ENCODE measurements at regions not wholly inside any gene's neighbourhood (a gene's known extent, or its start where the extent isn't known, plus 50 kb on each side); places are given as distances from the start of the nearest gene placed in this dataset.

DNA sequence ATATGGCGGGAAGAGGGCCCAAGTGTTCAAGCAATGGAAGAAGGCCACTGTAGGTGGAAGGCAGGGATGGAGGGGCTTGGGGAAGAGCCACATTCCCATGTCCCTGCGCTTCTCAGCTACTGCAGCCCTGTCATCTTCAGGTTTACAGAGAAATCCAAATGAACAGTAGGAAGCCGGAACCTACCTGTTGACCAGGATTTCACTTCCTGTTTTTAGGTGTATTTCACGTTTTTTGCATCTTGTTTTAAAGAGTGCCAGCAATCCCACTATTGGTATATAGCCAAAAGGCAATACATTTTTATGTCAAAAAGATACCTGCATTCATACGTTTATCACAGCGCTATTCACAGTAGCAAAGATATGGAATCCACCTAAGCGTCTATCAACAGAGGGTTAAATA lies 159.2 kb downstream of the SLC35B3 start:
- no peak for DNase-seq (ENCODE audit: low read depth)

DNA sequence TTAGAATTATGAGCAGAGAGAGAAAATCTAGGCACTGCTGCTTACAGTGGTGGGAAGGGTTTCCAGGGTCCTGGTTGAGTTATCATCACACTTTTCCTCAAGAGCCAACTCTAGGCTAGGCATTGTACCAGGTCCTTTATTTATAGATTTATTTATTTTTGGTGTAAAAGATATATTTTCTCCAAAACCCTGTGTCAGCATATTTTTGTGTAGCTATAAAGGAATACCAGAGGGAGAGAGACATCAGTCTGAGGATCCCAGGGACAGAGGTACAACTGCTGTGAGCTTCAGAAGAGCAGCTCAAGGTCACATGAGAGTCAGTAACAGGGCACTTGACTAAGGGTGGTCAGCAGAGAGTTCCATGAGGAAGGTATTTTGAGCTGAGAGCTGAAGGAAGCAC lies 159.7 kb downstream of the SLC35B3 start:
- no peak for DNase-seq (ENCODE audit: low read depth)

DNA sequence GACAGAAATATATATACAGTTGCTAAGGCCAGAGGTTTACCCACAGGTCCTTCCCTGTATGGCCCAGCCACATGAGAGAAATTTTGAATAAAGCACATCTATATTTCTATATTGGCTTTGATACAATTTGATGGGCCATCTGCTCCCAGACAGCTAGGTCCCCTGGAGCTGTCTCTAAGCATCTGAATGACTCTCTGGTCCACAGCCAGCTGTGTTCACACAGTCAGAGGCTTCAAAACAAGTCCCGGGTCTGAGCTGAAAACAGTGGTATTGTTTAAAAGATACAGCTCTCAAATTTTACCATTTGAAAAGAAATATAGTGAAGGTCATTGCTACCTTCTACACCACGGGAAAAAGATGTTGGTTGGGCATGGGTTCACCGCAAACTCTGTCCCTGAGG lies 161.1 kb downstream of the SLC35B3 start:
- DNase-seq (ENCODE audit: low read depth): no peak

GRCh38 chr6:8269872-8270454 lies 165.4 kb downstream of the SLC35B3 start:
- DNase-seq (ENCODE audit: low read depth): no peak

DNA sequence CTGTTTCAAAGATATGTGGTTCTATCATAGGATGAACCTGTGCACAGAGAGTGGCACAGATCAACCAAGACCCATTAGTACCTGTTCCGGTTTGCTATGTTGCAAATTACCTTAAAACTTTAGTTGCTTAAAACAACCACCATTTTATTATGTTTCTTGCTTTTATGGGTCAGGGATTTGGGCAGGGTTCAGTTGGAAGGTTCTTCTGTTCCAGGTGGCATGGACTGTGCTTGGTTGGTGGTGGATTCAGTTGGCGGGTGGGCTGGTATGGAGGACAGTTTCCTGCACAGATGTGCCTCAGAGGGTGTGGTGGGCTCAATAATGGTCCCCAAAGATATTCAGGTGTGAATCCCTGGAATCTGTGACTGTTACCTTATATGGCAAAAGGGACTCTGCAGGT lies 166.3 kb downstream of the SLC35B3 start:
- no peak for DNase-seq (ENCODE audit: low read depth)

- no peak for DNase-seq (ENCODE audit: low read depth)
These were observed 166.3 kb upstream of the EEF1E1 start for GRCh38 chr6:8268606-8269005.

DNA sequence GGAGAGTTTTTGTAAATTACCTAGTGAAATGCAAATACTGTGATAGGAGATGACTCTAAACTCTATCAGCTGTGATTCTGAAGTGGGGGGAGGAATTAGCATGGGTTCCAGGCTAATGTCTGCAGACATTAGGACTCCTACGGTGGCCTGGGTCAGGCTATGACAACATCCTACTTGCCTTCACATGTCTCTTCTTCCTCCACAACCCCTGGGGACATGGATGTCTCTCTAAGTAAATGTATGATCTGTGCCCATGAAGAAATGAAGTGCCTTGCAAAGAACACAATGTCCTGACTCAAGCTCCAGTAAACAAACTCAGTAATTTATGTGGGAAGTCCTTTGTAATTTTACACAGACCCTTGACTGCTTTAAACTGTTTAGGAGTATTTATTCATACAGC lies 165.8 kb upstream of the EEF1E1 start:
- no peak for DNase-seq (ENCODE audit: low read depth)

- DNase-seq (ENCODE audit: low read depth): no peak
These were observed 158.3 kb upstream of the EEF1E1 start for GRCh38 chr6:8260610-8261009.

- no peak for DNase-seq (ENCODE audit: low read depth)
These were observed 144.1 kb upstream of the EEF1E1 start for GRCh38 chr6:8246403-8246802.

DNA sequence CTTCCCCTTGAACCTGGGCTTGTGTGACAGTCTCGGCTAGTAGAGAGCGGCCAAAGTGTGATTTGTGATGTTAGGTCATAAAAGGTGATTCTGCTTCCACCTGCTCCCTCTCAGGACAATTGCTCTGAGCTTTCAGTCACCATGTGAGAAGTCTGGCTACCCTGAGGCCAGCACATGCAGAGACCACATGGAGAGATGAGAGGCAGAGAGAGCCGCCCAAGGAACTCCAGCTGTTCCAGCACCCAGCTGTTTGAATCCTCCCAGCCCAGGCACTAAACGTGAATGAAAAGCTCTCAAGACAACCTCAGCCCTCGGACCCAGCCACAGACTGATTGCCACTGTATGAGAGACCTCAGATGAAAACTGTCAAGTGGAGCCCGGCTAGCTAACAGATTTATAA lies 143.4 kb upstream of the EEF1E1 start:
- DNase-seq (ENCODE audit: low read depth): no peak

GRCh38 chr6:8243475-8243874 lies 141.1 kb upstream of the EEF1E1 start:
- DNase-seq (ENCODE audit: low read depth): peak; percentile 41

GRCh38 chr6:8242885-8243284 lies 140.5 kb upstream of the EEF1E1 start:
- DNase-seq (ENCODE audit: low read depth): no peak

GRCh38 chr6:8240301-8240700 lies 138.0 kb upstream of the EEF1E1 start:
- DNase-seq (ENCODE audit: low read depth): no peak

DNA sequence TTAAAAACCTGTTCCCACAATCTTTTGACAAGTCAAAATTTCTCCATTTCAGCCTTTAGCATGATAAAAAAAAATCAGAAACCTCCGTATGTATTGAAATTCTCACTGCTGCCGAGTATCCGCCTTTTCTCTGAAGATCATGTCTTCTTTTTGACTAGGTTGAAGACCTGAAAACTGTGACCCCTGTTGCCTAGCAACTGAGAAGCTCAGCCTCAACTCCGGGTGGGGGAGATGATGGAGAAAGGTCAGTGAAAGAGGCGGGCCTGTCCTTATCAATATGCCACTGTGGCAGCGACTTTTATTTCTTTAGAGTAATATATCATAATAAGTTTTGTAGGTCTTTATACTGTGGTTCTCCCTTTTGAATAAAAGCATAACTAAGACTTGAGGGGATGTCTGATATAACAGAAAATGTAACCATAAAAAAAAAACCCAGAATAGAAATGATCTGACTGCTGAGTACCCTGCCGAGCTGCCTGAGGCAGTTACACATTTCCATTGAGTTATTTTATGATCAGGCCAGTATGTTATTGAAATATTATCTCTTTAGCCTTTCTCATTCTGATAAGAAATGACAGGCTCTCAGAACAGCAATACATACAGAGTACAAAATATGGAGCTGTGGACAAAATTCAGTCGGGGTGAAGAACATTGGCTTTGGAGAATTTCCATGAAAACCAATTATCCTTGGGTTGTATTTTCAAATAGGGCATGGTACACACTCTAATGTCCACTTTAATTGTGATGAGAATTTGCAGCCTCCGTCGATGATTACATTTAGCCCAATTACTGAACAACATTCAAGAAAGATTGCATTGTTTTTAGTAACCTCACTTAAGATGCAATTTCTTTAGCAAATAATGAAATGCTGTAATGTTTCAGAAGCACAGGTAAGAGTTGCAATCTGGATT lies 136.7 kb upstream of the EEF1E1 start:
- no peak for DNase-seq (ENCODE audit: low read depth)

GRCh38 chr6:8237668-8238067 lies 135.3 kb upstream of the EEF1E1 start:
- DNase-seq (ENCODE audit: low read depth): no peak

- DNase-seq (ENCODE audit: low read depth): no peak
These were observed 134.6 kb upstream of the EEF1E1 start for GRCh38 chr6:8236956-8237355.

DNA sequence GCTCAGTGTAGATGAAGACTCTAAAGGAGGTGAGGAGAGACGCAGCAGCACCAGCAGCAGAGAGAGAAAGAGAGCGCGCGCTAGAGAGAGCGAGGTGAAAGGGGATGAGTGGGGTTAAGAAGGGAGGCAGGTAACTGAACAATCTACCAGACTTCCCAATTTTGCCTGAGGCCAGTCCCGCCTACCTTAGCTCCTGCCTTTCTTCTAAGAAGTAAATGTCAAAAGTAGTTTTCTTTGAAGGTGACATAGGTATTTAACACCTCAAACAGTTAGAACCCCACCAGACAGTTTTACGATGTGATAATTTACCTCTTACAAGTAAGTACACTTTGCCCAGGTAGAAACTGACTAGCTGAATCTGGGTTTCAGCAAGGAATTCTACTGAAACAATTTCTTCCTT lies 132.0 kb upstream of the EEF1E1 start:
- DNase-seq (ENCODE audit: low read depth): no peak

DNA sequence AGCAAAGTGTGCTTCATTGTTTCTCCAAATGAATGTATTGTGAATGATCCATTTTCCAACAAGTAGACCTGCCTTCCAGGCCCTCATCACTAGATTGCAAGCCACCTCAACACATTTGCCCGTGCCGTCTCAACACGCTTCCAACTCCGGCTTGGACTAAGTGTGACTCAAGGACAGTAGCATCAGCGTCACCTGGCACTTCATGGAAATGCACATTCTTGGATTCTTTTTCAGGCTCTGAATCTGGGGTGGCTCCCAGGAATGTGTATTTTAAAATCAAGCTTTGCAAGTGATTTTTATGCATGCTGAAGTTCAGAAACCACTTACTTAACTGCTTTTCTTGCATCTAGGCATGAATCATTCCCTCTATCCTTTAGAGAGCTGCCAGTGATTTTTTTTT lies 129.6 kb upstream of the EEF1E1 start:
- DNase-seq (ENCODE audit: low read depth): no peak

DNA sequence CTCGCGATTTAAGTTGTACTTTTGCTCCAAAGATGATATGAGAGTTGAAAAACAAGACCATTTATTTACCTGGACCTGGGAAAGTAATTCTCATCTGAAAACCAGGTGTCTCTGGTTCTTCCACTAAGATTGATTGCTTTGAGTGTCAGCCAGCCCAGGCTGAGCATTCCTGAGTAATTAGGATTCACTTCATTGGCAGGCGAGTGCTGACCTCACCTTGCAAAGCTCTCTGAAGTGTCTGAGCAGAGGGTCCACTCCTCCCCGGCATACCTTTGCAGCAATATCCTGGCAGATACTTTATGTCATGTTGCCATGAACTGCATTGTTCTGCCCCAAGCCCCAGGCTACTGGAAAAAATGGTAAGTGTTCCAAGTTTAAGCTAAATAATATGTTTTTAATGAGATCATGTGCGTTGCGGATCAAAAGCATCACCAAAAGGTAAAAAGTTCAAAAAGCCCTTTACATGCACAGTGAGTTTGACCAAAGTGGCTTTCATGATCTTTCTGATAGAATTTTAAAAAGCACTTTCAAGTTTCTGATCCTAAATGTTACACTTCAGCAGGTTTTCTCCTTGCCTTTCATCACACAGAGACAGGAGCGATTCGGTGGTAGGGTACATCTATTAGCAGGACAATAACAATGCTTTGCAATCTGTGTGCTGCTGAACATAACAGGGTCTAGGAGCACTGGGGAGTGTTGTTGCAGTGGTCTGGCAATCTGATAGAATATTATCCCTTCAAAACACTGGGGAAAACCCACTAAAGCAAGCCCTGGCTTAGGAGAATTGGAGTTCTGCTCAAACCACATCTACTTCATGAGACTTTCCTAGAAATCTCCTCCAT lies 127.8 kb upstream of the EEF1E1 start:
- DNase-seq (ENCODE audit: low read depth): no peak

DNA sequence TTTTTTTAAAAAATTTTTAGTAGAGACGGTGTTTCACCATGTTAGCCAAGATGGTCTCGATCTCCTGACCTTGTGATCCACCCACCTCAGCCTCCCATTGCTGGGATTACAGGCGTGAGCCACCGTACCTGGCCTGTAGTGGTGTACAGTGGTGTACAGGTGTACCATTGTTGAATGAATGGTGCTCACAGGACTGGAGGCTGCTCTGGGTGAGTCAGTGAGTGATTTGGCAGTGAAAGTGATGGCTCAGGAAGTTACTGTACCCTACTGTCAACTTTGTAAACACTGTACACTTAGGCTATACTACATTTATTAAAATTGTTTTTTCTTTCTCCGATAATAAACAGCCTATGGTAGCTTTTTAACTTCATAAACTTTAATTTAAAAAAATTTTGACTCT lies 122.8 kb upstream of the EEF1E1 start:
- DNase-seq (ENCODE audit: low read depth): no peak

GRCh38 chr6:8223678-8224077 lies 121.3 kb upstream of the EEF1E1 start:
- no peak for DNase-seq (ENCODE audit: low read depth)

DNA sequence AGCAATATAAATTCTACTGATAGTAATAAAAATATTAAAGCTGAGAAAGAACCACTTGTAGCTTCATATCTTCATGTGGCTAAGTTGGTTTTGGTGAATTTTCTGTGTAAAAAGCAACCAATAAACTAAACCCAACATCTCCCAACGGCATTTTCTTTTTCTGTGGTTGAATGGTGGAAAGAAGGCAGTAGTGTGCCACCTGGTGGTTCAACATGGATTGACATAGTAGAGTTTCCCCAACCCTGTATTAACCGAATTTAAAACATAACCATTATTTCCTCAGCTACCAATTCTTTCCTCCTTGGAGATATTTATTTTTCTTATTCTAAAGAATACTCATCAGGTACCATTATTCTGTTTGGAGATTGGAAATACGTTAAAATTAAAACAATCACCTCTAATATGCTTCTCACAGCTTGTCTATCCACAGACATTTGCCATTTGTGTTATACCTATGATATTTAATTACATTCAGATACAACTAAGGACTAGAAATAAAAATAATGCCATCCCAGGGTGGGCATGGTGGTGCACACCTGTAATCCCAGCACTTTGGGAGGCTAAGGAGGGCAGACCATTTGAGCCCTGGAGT lies 117.1 kb upstream of the EEF1E1 start:
- no peak for DNase-seq (ENCODE audit: low read depth)

DNA sequence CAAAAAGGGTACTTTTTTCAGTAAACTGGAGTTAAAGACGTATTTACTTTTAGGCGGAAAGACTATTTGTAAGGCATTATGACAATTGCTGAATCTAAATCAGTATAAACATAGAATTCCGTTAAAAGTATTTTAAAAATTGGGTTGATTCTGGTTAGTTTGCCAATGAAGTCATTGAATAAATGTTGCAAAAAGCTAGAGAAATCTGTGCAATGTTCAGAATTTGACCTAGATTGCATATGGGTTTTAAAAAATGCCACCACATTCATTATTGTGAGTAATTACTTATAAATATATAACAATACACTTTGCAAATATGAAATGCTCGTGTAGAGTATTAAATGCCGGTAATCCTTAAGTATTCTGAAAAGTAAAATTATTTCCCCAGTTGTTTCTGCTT lies 116.5 kb upstream of the EEF1E1 start:
- no peak for DNase-seq (ENCODE audit: low read depth)

All from non-pigmented ciliary epithelial cell (primary cell).